GM19452 (cell line): ENCODE measurements at regions not wholly inside any gene's neighbourhood (a gene's known extent, or its start where the extent isn't known, plus 50 kb on each side); places are given as distances from the start of the nearest gene placed in this dataset.
"Not testable (repeated sequence)": the region's sequence is repeated elsewhere in the genome, so short reads cannot be mapped to it uniquely, and the experiment has no call there.

Source experiments
- ATAC-seq: cut with Tn5 transposase; IDR thresholded peaks from one replicate; pipeline ENCODE4 v1.9.1; 2021; ENCODE audit not compliant: unreplicated experiment

DNA sequence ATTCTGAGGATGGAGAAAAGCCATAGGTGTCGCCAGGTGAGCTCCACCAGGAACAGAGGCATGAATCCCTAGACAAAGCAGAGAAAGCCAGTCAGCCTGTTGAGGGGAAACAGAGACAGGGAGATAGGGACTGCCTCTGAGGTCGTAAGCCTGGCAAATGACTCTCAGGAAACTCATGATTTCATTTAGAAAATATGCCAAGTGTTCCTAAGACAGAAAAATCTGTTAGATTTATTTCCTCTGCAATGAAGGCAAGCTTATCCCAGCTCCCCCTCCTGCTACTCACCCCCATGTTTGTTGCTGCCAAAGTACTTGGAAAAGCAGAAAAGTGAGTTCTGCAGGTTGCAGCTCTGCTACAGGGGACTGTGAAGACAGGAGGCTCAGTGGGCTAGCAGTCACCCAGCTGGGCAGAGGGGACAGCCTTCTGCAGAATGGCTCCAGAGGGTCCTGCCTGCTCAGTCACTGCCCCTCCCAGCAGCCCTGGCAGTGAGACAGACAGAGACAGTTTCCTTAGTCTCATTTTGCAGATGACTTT lies 184.3 kb downstream of the ADRA2A start:
- no peak for ATAC-seq

DNA sequence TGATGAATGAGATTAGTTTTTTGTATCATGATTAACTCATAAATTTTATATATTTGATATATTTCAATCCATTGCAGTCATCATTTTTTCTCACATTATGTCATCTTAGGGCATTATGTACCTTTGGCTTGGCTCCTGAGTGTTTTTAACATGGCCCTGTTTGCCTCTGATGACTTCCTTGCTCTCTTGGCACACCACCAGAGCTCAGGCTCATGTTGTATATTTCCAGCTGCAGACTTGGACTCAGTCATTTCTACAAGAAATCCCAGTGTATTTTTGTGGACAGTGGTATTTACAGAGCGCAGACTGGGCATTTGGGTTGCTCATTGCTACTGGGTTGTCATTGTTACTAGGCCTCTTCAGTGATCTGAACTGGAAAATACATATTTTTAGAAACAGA lies 188.5 kb downstream of the ADRA2A start:
- no peak for ATAC-seq

DNA sequence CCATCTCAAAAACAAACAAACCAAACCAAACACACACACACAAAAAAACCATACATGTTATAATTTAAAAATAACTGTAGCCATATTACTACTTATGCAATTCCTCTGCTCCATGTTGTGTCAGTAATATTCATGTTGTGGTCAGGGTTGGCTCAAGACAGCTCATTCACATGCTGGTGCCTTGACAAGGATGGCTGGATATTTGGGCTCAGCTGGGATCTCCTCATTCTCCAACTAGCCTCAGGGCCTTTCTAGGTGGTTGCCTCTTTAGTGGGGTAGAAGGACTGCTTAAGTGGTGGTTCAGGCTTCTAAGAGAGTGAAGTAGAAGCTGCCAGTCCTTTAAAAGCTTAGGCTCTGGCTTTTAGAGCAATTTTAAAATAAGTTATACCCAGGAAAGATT lies 189.3 kb downstream of the ADRA2A start:
- ATAC-seq: no peak

DNA sequence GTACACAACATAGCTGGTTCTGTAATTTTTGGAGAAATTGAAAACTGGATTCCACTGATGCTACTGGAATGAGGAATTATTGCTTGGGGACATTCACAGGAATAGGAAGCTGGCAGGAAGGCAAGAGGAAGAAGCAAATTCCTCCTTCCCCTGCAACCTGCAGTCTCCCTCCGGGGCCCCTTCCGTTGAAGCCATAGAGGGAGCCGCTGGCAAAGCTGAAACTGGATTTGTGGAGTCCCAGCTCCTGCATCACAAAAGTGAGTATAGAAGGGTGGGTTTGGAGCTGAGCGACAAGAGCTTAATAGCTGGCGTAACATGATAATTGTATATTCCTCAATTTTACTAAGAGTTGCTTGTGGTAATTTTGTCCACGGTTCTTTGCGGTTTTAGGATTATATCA lies 190.8 kb downstream of the ADRA2A start:
- no peak for ATAC-seq

DNA sequence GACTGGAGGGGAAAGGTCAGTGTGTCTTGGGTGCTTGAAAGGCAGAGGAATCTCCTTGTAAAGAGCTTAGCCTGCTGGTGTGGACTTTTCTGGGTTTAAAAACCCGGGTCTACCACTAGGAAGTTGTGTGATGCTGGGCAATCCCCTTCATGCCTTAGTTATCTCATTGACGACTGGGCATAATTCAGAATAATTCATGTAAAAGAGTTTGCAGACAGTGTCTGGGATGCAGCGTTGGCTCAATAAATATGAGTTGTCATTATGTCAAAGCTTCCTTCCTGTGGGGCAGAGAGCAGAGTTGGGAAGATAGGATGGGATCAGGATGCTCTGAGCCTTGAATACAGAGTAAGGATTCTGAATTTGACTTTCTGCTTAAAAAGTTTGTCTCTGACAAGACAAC lies 196.4 kb downstream of the ADRA2A start:
- no peak for ATAC-seq

DNA sequence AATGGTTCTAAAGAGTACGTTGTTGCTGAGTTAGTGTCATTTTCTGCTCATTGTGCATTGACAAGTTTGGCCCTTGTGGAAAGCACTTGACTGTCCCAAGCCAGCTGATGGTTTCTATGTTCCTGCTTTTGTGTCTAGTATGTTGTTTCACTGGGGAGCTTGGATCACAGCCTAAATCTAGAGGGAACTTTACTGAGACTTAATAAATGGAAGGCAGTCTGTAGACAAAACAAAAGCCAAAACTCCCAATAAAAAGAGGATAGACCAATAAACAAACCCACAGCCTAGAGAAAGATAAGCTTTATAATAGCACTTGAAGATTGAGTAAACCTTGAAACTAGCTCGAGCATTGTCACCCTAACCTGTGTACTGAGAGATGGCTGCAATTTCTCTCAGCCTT lies 196.8 kb downstream of the ADRA2A start:
- no peak for ATAC-seq

DNA sequence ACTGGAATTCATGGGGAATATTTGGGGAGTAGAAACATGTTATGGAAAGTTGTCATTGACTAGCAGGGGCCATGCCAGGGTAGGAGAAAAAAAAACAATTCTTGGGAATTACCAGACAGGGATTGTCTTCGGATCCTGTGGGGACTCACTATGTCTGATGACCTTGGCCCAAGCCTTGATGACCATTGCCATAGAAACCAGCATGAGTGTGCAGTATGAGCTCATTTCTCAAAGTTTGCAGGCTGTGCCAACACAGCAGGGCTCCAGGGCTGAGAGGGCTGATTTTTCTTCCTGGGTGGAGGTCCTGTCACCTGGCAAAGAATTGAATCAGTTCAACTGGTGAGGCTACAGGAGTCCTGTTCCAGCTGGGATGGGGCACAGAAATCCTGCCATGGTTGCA lies 198.3 kb downstream of the ADRA2A start:
- ATAC-seq: no peak

DNA sequence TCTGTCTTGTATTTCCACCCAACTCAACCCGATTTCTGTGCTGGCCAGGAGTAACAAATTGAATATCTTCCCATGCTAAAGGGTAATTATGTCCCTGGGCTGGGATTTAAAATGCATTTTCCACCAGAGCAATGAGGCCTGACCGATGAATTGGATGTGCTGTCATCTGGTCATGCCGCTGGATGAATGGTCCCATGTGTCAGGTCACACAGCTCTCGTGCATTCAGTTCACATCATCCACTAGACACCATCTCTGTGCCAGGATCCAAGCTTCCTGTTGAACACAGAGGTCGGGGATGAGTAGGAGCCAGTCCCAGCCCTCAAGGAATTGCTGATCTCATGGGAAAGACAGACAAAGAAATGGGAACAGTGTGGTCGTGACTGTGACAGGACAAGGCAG lies 200.8 kb downstream of the ADRA2A start:
- ATAC-seq: no peak

DNA sequence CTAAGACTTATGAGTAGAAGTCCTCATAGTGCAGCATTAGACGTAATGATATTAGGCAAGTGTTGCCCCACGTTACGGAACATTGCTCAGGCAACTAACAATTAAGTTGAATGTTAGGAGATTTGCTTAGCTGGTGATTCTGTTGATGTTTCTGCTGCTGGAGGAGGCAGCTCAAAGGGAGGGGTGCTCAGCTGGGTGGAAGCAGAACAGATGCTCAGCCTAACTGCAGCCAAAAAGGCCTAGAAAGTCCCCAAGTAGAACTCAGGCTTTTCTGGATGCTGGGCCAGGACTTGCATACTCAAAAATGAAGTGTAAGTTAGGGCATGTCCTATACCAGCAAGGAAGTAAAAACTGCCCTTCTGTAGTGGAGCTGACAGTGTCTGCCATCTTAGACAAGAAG lies 201.4 kb downstream of the ADRA2A start:
- no peak for ATAC-seq

DNA sequence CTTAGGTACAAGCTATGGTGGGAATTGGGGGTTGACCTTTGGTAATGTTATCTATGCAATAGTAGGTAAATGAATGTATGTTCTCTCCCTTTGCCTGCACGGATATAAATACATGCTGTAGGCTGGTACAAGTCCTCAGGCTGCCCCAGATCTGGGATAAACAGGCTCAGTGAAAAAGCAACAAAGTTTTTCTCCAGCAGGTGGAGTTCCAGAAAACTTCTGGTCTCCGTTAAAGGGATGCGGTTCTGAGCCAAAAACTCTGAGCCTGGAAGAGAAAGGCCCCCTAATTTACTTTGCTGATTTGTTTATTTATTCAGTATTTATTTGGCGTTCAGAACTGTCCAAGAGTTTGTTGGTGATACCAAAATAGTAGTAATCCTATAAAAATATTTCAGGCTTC lies 204.7 kb downstream of the ADRA2A start:
- ATAC-seq: no peak

DNA sequence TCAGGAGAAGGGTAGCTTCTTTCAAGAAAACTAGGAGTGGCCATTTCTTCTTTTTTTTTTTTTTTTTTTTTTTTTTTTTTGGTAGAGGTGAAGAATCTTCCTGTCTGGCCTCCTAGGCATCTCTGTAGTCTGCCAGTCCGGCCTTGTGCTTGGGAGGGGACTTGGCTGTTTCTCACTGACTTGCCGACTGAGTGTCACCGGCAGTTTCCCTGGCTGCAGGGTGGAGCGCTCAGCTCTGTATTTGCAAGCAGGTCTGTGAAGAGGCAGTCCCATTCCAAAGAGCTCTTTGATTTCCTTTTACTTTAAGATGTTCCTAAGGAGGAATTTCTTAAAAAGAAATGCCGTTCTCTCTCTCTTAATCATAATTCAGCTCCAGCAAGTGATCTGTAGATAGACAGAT lies 212.6 kb downstream of the ADRA2A start:
- no peak for ATAC-seq

DNA sequence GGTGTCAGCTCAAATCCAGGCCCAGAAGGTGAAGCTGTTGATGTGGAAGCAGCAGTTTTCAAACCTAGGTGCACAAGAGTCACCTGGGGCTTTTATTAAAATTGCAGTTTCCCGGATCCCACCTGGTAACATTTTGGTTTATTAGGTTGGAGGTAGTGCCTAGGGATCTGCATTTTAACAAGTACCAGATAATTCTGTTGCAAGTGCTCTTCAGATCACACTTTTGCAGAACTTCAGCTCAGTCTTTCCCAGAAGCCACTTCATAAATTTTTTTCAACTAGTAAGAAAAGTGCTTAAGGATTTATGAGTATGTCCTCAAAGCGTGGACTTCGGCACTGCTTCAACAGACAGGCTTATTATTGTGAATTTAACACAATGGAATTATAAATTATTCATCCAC lies 213.8 kb downstream of the ADRA2A start:
- ATAC-seq: no peak

DNA sequence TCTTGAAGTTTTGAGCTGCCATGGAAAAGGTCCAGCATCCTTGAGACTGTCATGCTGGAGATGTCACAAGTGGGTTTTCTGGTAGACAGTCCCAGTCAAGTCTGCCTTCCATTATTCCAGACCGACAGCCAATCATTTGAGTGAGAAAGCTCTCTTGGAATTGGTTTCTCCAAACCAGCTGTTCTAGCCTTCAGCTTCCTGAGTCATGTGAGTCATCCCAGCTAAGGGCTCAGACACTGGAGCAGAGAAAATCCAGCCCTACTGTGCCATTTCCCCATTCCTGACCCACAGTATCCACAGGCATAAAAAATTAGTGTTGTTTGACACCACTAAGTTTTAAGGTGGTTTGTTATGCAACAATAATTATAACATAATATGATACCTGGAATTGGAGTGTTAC lies 219.0 kb downstream of the ADRA2A start:
- no peak for ATAC-seq

DNA sequence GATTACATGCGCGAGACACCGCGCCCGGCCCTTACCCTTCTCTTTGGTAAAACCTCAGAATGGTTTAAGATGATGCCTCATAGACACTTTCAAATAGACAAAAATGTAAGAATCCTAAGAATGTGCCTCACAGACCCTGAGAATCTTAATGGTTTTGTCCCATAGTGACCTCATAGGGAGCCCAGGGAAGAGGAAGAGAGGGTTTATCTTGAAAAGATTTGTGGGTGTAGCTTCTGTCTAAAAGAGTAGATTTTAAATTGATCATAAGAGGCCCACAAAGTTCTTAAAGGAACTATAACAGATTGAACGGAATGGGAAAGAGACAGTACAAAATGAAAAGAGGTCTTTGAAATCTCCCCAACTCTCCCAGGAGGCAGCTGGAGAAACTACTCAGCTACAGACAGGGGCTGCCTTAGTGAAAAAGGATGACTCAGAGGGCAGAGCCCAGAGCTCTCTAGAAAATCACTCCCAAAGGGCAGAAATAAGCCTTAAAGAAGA lies 220.6 kb downstream of the ADRA2A start:
- no peak for ATAC-seq

DNA sequence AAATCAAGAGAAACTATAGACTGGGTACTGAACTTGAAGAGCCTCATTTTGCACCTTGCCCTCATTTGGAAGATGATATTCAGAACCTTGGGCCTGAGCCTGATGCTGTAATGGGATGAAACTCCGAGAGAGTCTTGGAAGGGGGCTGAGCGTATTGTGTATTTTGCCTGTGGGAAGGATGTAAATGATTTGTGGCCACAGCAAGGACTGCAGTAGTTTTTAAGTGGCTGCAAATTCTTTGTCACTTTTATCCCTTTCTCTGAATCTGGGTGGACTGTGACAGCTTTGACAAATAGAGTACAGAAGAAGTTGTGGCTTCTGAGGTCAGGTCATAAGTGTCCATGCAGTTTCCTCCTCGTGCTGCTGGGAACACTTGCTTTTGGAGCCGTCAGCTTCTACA lies 221.2 kb downstream of the ADRA2A start:
- no peak for ATAC-seq

DNA sequence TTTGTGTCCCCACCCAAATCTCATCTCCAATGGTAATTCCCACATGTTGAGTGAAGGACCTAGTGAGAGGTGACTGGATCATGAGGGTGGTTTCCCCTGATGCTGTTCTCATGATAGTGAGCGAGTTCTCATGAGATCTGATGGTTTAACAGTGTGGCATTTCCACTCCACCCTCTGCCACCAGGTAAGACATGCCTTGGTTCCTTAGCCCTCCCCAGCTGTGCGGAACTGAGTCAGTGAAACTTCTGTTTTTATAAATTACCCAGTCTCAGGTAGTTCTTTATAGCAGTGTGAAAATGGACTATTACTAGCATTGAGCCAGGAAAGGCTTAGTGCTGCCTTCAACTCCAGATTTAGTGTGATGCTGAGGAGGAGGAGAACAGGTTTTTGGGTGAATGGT lies 222.2 kb downstream of the ADRA2A start:
- no peak for ATAC-seq

DNA sequence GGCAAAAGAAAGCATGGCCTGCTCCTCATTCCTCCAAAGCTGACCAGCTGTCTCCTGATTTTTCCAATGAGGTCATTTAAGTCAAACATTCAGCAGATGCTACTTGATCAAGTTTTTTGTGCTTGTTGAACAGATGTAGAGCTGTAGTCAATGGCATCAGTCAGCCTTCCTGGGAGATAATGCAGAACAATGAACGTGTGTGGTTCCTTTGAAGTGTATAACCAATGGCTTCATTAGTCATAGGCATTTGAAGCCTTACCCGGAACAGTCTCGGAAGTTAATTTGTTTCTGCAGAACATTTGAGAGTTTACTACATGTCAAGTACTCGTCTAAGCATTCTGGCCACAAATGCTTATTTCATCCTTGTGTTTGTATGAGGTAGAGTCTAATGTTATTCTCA lies 227.1 kb downstream of the ADRA2A start:
- ATAC-seq: no peak

DNA sequence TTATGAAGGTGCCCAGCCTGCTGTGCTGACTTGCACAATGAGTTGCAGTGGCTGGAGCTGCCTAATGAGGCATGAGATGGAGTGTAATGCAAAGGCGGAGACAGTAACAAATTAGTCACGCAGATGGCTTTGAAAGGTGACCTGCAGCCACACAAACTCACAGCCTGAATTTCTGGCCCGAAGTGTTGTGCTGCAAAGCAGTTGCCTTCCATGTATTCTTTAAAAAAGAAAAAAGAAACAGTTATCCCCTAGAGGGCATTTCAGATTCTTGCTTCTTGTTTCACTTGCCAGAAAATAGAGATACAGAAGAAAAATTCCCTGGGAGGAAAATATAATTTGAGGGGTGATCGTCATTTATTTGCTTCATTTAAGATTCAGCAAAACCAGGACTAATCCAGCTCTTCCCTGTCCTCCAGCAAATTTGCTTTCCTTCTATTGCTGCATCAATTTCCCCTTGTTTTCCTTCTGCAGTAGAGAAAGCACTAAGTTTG lies 239.9 kb downstream of the ADRA2A start:
- no peak for ATAC-seq

DNA sequence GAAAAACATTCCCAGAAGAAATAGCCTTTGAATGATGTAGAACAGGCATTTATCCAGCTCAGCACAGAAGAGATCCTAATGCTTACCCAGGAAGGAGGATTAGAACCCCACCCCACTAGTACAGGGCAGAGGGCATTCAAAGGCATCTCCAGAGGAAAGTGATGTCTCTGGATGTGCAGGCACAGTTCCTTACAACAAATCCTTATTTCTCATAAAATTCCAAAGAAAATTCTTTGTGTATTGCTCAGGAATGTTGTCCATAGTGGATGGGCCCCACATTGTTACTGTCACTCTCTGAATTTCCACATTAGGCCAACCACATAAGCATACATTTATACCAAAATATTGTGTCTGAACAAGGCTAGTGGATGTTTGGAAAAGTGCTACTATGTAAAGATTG lies 243.0 kb downstream of the ADRA2A start:
- ATAC-seq: no peak

DNA sequence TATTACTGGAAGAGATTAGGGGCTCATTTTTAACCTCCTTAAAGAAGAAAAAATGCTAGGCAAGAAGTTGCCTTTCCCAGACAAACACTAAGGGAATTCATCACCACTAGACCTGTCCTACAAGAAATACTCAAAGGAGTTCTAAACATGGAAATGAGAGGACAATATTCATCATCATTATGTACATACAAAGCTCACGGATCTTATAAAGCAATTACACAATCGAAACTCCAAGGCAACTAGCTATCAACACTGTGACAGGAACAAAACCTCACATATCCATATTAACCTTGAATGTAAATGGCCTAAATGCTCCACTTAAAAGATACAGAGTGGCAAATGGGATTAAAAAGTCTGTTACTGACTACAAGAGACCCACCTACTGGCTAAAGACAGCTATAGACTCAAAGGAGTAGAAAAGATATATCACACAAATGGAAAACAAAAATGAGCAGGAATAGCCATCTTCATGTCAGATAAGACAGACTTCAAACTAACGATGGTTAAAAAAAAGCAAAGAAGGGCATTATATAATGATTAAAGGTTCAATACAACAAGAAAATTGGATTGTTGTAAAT lies 246.6 kb downstream of the ADRA2A start:
- no peak for ATAC-seq

DNA sequence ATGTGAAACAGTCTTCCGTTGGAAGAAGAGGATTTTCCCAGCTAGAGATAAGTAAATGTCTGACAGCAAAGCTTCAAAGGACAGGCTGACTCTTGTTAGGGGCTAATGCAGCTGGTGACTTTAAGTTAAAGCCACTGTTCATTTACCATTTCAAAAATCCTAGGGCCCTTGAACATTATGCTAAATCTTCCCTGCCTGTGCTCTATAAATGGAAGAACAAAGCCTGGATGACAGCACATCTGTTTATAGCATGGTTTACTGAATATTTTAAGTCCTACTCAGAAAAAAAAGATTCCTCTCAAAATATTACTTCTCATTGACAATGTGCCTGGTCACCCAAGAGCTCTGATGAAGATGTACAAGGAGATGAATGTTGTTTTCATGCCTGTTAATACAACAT lies 255.3 kb downstream of the ADRA2A start:
- not testable (repeated sequence) for ATAC-seq

DNA sequence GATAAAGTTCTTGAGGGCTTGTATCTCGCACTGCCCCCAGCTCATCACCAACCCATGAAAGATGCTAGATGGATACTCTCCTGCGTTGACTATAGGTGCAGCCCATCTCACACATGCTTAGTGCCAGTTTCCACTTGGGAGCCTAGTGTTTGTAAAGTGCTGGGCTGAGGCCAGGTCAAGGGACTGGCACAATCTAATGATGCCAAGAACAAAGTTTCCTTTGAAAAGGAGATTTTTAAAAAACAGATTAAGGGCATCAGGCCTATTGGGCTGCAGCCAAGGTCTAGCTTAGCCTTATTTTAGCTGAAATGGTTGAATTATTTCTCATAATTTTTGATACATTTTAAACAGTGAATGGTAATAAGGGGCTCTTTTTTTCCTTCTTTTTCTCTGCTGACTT lies 259.0 kb downstream of the ADRA2A start:
- ATAC-seq: no peak

DNA sequence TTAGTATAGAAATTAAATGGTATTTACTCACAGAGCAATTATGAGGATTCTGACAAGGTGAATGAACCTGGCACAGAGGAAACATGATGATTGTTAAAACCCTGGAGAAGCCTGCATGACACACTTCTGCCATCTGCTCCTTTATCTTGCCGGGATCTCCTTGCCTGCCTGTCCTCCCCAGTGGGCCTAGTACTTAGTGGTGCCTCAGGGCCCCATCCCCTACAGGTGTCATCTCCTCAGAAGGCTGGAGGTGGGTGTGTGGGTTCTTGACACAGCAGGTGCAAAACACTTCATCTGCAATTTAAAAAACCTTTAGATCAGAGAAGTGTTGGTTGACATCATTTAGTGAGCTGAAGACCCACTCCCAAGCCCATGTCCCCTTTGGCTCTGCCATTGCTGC lies 261.2 kb downstream of the ADRA2A start:
- no peak for ATAC-seq
